NCI-H345 treated with DMSO at 0.1 percent for 48 hours (cell line): ENCODE measurements at regions not wholly inside any gene's neighbourhood (a gene's known extent, or its start where the extent isn't known, plus 50 kb on each side); places are given as distances from the start of the nearest gene placed in this dataset.

Experiments
- DNase-seq: peaks from one replicate; lab custom pipeline; 2025; ENCODE audit not compliant: unreplicated experiment; lab: John Stamatoyannopoulos, UW

DNA sequence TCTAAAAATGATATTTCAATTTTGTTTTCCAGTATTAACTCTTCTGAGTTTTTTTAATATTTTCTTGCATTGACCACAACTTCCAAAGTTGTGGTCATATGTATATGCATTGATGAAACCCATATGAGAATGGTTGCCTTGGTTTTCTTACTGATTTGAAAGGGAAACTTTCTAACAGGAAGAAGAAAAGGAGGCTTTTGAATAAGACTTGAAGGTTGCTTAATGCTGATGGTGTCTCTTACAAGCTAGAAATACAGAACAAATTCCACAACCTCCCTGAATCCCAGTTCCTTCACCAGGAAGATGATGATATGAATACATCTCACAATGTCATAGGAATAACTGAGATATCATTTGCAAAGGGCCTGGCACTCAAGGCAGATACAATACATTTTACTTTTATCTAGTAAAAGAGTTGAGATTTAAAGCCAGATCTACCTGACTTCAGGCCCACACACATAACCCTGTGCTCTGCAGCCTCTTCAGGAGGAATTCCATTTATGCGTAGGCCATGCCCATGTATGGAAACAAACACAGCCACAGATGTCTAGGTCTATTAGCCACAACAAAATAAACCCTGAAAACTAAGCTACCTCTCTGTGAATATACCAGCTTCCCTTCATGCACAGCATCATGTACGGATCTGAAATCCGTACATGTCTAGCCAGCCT is 165.4 kb upstream of the PLEKHG7 start:
- DNase-seq: no peak

DNA sequence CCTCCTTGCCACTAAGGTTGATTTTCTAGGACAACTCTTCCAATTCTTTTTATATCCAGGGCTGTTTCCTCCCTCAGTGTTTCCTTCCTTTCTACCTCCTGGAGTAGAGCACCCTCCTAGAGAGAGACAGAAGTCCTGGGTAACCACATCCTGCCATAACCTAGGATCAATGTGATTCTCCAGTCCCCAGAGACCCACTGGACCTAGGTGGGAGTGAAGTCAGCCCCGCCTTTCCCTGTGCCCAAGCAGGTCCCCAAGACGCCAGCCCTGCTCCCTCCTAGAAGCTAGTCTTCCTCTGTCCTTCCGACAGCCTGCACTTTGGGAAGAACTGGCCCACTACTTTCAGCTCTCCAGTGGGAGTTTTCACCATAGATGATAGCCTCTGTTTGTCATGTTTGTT is 166.8 kb upstream of the PLEKHG7 start:
- DNase-seq: no peak

DNA sequence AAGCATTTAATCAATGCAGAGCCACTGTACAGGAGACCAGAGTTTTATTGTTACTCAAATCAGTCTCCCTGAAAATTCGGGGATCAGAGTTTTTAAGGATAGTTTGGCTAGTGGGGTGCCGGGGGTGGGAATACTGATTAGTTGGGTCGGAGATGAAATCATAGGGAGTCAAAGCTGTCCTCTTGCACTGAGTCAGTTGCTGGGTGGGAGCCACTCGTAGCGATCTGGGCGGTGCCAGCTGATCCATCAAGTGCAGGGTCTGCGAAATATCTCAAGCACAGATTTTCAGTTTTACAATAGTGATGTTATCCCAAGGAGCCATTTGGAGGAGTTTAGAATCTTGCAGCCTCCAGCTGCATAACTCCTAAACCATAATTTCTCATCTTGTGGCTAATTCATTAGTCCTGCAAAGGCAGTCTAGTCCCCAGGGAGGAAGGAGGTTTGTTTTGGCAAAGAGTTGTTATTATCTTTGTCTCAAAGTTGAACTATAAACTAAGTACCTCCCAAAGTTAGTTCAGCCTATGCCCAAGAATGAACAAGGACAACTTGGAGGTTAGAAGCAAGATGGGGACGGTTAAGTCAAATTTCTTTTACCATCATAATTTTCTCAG is 169.4 kb upstream of the PLEKHG7 start:
- no peak for DNase-seq

DNA sequence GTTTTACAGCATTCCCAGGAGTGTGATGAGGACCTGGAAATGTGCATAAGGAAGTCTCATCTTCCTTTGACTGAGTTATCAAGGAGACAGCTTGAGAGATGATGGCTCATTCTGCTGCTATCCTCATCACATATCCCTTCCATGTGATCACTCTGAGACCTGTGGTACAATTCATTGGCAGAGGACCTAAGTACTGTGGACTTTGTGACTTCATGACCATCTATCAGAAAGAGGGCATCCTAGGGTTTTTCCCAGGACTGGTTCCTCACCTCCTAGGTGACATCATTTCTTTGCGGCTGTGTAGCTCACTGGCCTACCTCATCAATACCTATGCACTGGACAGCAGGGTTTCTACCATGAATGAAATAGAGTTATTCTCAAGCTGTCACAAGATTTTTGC is 172.1 kb upstream of the PLEKHG7 start:
- DNase-seq: no peak

DNA sequence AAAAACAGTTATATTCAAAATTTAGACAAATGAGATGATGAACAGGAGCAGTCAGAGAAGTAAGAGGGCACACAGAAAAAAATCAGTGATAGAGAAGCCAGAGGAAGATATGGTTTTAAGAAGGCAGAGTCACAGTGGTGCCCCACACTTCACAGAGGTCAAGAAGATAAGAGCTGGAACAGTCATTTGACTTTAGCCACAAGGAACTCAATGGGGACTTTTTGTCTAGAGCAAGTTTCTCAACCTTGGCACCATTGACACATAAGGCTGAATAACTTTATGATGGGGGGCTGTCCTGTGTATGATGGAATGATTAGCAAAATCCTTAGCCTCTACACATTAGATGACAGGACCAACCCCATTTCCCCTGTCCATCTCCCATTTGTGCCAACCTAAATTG is 172.8 kb upstream of the PLEKHG7 start:
- DNase-seq: no peak

DNA sequence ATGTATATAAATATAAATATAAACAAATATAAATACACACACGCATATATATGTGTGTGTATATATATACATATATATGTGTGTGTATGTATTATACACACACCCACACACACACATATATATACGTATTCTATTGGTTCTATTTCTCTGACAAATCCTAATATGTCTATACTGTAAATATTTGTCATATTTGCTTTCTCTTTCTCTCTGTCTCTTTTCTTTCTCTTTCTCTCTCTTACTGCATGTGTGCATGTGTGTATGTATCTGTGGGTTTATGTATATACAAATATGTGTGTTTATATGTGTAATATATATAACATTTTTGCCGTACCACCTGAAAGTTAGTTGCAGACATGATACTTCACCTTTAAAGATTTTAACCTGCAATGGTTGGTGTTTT is 174.2 kb upstream of the PLEKHG7 start:
- no peak for DNase-seq

DNA sequence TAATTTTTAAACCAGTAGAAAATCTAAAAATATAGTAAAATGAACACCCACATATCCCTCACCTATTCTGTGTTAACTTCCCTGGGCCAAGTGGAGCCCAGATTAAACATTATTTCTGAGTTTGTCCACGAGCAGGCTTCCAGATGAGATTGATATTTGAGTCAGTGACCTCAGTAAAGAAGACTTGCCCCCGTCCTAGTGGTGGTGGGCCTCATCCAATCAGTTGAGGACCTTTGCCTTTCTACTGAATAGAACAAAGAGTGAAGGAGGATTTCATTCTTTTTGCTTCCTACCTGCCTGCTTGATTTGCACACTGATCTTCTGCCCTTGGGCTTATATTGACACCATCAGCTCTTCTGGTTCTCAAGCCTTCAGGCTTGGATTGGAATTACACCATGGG is 174.7 kb upstream of the PLEKHG7 start:
- DNase-seq: no peak

DNA sequence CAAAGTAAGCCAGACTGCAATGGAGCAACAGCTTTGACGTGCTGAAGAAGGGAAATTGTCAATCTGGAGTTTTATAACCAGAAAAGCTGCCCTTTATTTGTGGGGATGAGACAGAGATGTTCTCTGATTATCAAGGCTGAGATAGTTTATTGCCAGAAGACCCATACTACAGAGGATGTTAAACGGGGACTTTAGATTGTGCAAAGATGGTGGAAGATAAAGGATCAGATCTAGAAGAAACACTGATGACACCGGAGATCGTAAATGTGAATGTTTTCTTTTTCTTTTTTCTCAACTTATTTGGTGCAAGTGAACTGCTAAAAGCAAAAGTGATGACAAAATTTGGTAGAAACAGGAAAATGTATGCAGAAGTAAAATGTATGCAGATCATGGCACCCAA is 178.3 kb upstream of the PLEKHG7 start:
- no peak for DNase-seq

DNA sequence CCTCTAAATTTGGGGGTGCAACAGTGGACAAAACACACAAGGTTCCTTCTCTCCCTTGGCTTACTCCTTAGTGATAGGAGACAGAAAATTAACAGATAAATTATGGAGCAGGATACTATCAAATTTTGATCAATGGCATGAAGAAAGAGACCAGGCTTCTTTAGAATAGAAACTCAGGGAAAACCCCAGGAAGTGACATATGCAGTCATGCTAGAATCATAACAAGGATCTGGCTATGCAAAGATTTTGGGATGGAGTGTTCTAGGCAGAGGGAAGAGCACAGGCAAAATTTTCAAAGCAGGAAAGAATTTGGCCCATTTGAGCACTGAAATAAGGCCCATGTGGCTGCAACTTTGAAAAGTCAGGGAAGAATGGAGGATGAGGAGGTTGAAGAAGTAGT is 182.3 kb upstream of the PLEKHG7 start:
- DNase-seq: no peak

DNA sequence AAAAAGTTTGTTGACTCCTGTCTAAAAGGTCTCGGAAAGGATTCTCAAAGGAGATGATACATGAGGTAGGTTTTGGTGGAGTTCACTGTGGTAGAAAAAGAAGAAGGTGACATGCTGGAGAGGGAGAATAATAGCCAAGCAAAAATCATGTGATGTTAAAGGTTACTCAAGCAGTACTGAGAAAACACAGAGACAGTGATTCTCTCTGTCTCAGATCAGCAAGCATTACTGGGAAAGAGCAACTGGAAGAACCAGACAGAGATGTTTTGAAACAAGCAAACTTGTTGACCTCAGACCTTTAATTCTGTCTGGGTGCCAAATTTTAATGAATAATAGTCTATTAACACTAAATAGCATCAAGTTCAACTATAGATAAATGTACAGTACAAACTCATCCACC is 183.5 kb upstream of the PLEKHG7 start:
- DNase-seq: no peak

DNA sequence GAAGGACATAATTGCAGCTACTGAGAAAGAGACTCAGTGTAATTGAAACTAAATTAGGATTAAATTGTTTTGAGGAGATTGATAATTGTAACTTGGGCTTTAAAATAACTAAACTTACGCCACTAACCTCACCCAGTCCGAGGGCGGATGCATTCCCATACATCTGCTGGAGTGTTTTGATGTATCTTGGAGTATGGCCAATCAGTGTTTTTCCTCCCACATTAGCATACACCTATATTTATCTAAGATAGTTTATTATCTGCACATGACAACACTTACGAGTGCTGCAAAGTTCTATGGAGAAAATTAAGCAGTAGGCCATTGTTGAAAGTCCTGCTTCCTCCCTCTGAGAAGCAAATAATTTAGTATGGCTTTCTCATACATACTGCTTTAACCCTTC is 184.7 kb upstream of the PLEKHG7 start:
- DNase-seq: no peak

DNA sequence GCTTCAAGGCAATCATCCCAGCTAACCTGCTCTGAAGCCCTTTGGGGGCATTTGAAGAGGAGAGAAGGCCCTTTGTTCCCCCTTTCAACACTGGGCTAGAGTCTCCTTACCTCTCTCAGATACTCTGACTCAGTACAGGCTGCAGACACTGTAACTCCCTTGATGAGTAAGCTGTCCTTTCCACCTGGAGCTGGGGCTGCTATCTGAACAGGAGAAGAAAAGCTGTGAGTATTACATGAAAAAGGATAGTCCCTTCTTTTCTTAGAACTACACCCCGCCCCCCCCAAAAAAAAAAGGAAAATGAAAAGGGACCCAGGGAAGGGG is 186.6 kb upstream of the PLEKHG7 start:
- DNase-seq: no peak

DNA sequence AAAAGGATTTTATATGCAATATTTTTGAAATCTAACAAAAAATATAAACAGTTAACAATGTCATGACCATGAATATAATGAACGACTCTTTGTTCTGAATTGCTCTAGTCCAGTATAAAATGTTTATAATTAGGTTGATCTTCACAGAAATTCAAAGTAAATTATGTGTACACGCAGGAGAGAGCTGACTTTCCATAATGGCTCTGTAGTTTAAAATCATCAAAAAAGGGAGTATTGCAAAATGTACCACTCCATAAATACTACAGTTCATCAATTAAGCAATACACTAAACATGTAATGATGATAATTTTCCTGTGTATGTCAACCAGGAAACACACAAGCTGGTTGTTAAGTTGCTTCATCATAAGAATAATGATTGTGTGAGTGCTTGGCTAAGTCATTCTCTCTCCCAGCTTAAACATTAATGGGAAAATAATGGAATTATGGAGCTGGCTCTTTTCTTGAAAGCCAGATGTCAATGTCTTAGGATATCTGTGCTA is 189.5 kb upstream of the PLEKHG7 start:
- no peak for DNase-seq

DNA sequence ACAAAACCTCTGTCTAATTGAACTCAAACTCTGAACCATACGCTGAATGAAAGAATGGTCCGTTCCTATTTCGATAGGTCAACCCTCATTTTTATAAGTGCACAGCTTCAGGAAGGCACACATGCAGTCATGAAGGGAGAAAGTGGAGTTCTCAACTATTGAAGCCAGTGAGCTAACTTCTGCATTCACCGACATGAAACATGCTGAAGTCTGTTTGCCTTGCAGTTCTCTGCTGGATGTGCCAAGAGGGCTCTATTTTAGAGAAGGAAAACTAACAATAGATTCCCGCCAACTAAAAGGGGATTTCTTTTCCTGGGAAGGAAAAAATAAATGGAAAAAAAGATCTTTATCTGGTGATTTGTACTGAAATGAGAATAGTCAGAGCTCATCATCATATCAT is 191.0 kb upstream of the PLEKHG7 start:
- no peak for DNase-seq

DNA sequence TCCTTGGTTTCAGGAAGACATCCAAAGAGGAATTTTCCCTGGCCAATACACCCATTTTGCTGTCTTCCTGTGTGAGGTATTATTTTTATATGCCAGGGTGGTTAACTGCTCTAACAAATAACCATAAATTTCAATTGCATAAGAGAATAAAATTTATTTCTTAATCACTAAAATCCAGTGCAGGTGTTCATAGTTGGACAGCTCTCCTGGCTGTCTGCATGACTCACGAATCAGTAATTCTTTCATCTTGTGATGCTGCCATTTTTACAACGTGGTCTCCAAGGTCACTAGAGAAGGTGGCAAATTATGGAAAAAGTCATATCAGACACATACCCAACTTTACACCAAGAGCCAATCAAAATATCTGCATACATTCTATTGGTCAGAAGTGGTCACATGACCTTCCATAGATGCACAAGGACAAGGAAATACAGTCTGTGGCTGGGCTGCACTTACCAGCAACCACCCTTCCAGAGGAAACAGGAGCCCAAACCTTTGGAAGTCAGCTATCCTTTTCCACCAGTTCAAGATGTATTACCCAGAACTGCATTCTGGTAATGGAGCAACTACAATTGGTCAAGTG is 193.5 kb upstream of the PLEKHG7 start:
- DNase-seq: no peak

DNA sequence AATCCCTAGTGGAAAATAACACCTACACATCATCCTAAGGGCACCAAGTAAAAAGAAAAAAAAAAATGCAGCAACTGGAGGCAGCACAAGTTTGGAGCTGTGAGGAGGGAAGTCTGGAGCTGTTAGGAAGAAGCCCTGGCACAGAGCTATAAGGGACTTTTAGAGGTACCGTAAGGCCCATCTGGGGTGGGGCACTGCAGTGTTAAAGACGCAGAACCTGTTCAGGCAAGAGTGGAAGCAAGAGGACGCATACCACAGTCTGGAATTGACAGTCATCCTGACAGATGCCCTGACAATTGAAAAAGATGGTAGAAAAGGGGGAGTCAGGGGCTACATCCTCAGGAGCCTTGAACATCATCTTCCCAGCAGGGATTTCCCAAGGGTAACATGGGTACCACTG is 195.9 kb upstream of the PLEKHG7 start:
- DNase-seq: no peak

DNA sequence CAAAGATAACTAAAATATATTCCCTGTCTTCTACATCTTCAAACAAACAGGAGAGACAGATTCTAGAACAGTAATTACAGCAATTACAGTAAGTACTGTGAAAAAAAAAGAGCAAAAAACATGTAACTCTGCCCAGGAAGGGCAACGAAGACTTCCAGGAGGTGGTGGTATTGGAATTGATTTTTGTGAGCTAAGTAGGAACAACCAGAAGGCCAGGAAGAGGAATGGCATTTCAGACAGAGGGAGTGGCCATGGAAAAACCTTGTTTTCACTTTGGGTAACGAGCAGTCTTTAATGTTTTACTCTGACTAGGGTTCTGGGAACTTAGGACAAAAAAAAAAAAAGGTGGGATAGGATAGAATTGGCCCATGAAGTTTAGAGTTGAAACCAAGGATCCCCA is 196.3 kb upstream of the PLEKHG7 start:
- DNase-seq: no peak

DNA sequence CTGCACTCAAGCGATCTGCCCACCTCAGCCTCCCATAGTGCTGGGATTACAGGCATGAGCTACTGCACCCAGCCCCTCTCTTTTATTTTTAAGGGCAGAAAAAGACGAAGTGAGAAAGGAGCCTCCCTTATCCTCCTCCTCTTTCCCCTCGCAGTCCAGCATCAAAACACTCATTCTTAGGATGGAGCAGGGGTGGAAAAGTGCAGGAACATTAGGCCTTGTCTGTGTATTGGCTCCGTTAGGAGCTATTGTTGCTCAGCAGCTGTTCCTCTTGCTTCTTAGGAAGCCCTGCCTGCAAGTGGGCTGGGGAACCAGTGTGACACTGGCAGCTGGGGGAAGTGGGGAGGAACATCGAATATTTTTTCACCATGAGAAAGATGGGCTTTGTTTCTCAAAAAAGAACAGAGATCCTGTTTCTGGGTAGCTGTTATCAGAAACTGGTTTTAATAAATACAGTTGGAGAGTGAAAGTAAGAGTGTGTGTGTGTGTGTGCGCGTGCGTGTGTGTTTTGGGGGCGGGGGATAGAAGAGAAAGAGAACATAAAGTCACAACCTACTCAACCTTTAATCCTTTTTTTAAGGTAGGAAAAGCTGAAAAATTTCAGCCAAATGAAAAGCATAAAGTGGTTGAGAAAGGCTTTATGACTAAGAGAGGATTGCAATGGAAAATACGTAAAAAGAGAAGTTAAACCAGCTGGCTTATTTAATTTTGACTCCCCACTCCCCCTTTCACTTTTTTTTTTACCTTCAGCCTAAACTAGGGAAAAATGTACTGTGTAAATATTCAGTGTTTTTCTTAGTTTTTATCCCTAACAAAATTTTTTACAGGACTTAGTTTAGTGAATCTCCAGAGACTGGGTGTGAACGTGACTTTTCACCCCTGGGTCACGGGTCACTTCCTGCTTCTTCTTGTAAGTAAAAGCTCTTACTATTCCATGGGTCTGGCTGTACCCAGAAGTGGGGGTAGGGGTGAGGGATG is 197.2 kb upstream of the PLEKHG7 start:
- no peak for DNase-seq

DNA sequence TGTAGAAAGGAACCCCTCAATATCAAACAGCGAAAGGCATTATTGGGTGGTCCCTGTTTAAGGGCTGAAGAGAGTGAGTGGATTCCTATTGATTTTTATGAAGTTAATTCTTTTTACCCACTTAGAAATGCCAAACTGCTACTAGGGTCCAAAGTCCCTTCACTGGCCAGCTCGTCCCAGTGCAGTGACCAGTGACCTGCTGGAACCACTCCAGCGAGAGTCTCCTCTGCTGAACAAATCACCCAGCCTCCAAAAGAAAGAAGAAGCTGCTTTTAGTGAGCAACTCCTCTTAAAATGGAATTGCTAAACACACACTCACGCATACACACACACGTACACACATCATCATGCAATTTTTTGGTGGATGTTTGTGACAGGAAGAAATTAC is 198.2 kb upstream of the PLEKHG7 start:
- DNase-seq: no peak

DNA sequence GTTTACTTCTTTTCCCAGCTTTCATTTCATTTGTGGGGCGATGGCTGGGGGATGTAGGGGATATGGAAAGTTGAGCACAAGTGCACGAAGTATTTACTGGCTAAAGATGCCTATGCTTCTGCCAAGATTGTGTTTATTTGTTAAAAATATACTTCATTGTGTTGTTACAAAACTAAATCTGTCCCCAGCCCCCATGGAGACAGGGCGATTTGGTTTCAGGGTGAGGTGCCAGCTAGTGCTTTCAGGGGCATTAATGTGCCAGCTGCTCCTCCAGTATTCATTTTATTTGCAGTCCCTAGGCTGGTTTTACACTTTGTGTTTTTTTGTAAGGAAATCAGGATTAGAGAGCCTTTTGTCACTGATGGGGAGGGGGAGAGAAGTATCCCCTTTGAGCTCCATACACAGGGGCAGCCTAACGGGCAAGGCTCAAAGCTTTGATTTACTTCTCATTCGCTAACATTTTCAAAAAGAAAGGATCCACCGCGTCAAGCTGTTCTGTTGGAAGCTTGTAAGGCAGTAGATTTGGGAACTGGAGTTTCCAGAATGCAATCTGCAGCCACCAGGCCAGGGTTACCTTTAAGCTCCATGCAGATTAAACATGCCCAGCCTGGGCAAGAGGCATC is 198.7 kb upstream of the PLEKHG7 start:
- DNase-seq: no peak
